ENCODE measurements at regions not wholly inside any gene's neighbourhood (a gene's known extent, or its start where the extent isn't known, plus 50 kb on each side); places are given as distances from the start of the nearest gene placed in this dataset.
A peak's percentile ranks its signal among the peaks of the same experiment; 100 is the strongest.

DNA sequence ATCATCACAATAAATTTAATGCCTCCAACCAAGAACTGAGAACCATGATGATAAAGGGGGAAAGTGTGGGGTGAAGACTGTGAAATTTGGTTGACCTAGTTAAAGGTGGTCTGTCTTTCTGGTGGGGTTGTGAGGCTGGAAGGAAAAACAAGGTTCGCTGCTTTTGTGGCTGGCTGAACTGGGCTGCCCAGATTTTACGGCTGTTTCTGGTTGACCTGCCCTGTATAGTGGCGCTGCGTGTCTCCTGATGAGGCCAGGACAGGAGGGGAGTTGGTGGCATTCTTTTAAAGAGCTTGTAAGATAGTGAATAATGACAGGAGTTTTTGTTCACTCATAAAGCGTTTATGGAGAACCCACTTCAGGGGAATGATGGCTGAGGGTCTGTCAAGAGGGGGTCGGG, 101.8 kb downstream of the CYP26A1 start:
- DNase-seq (ENCODE audit: low read depth) = no peak
- H3K4me3 ChIP-seq (ENCODE audit: control insufficient read depth, low read depth, low read length) = no peak overlapping the region
- TF ChIP-seq, protein P1, sequence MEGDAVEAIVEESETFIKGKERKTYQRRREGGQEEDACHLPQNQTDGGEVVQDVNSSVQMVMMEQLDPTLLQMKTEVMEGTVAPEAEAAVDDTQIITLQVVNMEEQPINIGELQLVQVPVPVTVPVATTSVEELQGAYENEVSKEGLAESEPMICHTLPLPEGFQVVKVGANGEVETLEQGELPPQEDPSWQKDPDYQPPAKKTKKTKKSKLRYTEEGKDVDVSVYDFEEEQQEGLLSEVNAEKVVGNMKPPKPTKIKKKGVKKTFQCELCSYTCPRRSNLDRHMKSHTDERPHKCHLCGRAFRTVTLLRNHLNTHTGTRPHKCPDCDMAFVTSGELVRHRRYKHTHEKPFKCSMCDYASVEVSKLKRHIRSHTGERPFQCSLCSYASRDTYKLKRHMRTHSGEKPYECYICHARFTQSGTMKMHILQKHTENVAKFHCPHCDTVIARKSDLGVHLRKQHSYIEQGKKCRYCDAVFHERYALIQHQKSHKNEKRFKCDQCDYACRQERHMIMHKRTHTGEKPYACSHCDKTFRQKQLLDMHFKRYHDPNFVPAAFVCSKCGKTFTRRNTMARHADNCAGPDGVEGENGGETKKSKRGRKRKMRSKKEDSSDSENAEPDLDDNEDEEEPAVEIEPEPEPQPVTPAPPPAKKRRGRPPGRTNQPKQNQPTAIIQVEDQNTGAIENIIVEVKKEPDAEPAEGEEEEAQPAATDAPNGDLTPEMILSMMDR (conservative IDR thresholded peaks at IDR 0.05; ENCODE audit: control insufficient read depth, insufficient read depth, low read depth, low read length) = no peak

DNA sequence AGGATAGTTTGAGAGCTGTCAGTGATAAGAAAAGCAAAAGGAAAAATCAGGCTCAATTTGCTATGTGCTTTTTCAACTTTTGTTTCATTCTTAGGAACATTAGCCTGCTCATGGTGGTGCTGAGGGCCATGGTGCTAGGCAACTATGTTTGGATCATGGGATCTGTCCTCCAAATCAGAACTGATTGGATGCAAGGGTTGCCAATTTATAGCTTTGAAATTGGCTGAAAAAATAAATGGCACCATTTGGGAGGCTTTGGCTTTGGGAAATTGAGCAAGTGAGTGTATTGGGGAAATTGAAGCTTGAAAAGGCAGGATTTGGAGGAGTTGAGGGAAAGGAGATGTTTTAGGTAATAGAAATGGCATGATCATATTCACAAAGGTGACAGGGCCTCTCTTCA, 103.8 kb downstream of the CYP26A1 start:
- no peak overlapping the region for H3K4me3 ChIP-seq (ENCODE audit: control insufficient read depth, low read depth, low read length)
- DNase-seq (ENCODE audit: low read depth) = no peak
- TF ChIP-seq, protein P1 (conservative IDR thresholded peaks at IDR 0.05; ENCODE audit: control insufficient read depth, insufficient read depth, low read depth, low read length) = no peak

DNA sequence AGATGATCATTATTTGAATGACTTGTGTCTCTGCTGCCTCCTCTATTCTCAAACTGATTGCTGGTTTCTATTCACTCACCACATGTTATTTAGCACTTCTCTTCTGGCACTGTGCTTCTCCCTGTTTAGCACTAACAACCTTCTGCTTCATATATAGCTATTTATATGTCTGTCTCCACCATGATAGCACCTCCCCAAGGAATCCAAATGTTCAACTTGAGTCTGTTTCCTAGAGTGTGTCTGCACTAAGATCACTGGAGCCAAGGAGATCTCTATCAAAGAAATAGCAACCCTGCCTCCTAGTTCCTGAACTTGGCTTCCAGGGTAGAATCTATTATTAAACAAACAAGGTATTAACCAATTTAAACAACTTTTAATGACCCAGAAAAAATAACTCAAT, 104.5 kb downstream of the CYP26A1 start:
- DNase-seq (ENCODE audit: low read depth) = no peak
- TF ChIP-seq, protein P1 (conservative IDR thresholded peaks at IDR 0.05; ENCODE audit: control insufficient read depth, insufficient read depth, low read depth, low read length) = no peak
- no peak overlapping the region for H3K4me3 ChIP-seq (ENCODE audit: control insufficient read depth, low read depth, low read length)

DNA sequence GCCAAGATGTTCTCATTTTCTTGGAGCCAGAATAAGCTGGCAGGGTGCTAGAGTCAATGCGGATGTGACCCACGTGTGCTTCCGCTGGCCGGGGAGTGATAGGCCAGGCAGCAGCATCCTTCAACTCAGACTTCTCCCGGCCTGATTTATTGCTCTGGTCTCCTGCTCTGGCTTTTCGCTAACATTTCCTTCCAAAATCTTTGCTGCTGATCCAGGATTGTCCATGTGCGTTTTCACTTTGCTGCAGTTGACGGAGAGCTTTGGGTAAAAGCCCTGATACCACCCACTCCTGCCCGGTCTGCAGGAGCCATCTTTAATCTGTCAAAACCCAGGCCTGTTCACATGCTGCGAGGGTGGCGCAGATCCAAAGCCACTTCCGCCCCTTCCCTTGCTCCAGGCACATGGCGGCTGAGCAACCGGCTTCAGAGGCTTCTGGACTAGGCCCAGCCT, 106.8 kb downstream of the CYP26A1 start:
- no peak overlapping the region for H3K4me3 ChIP-seq (ENCODE audit: control insufficient read depth, low read depth, low read length)
- TF ChIP-seq, protein P1 (conservative IDR thresholded peaks at IDR 0.05; ENCODE audit: control insufficient read depth, insufficient read depth, low read depth, low read length) = no peak
- DNase-seq (ENCODE audit: low read depth) = peak; percentile 72

DNA sequence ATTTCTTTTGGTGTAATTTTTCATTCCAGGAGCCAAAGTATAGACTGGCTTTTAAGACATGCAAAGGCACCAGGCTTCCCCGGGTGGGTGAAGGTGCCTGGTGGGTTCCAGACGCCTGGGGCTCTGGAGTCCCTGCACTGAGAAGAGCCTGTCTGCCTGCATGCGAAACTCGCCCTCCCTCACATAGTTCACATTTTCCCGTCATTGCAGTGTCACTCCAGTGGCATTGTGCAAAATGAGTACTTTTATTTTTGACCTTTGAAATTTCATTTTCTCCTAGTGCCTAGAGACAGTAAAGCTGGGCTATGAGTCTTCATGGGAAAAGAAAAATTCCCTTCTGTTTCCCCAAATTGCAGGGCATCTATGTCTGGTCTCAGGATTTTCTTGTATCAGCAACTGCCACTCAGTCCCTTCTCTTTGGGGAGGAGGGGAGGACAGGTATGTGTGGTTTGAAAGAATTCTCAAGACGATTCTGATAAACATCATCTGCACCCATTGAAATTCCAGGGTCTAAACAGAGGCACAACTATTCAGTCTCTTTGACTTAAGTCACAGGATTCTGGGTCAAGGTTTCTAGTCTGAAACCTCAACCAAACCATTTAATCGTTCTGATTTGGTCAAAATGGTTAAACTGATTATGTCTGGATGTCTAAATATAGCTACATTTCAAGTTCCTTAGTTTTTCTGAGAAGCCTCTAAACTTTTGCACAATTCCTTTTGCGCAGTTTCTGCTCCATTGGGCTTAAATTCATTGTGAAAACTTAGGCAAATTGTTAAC, 107.8 kb downstream of the CYP26A1 start:
- no peak overlapping the region for H3K4me3 ChIP-seq (ENCODE audit: control insufficient read depth, low read depth, low read length)
- TF ChIP-seq, protein P1 (conservative IDR thresholded peaks at IDR 0.05; ENCODE audit: control insufficient read depth, insufficient read depth, low read depth, low read length) = no peak
- no peak for DNase-seq (ENCODE audit: low read depth)

DNA sequence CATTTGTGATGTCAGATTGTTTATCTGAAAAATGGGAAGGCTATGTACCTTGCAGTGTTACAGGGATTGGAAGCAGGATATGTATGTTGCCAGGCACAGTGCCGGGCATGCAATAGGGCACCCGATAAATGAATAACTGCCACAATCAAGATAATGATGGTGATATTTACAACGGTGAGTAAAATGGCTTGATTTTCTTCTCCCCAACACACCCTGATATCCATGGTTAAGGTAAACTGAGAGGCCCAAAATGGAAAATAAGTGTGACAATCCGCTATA, 108.3 kb downstream of the CYP26A1 start:
- no peak overlapping the region for H3K4me3 ChIP-seq (ENCODE audit: control insufficient read depth, low read depth, low read length)
- no peak for DNase-seq (ENCODE audit: low read depth)
- TF ChIP-seq, protein P1 (conservative IDR thresholded peaks at IDR 0.05; ENCODE audit: control insufficient read depth, insufficient read depth, low read depth, low read length) = no peak

DNA sequence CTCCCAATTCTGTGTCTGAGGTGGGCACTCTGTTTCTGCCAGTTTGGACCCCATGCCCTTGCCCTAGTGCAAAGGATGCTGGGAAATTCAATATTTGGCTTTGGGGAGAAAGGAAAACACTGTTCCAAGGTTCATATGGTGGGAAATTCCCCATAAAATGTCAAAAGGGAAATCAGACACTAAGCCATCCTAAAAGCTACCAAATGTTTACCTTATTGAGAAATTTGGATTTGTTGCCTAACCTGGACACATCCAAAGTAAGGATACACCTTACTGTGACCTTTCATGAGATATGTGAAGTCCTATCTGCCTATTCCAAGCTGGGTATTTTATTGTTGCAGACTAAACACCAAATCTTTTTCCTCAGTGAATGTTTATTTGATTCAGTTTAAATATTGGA, 109.1 kb downstream of the CYP26A1 start:
- DNase-seq (ENCODE audit: low read depth) = no peak
- TF ChIP-seq, protein P1 (conservative IDR thresholded peaks at IDR 0.05; ENCODE audit: control insufficient read depth, insufficient read depth, low read depth, low read length) = no peak
- no peak overlapping the region for H3K4me3 ChIP-seq (ENCODE audit: control insufficient read depth, low read depth, low read length)
